ENCODE measurements at regions not wholly inside any gene's neighbourhood (a gene's known extent, or its start where the extent isn't known, plus 50 kb on each side); places are given as distances from the start of the nearest gene placed in this dataset.
"Not testable (repeated sequence)": the region's sequence is repeated elsewhere in the genome, so short reads cannot be mapped to it uniquely, and the experiment has no call there.

GRCh38 chr20:24418731-24419130 is 50.7 kb upstream of the SYNDIG1 start:
- in situ Hi-C loops (cut with MboI; ENCODE audit: low sequenced_read_pairs): no loop called here

- in situ Hi-C loops (cut with MboI; ENCODE audit: low sequenced_read_pairs): no loop called here
These were observed 51.9 kb upstream of the SYNDIG1 start for GRCh38 chr20:24417485-24417884.

- in situ Hi-C loops (cut with MboI; ENCODE audit: low sequenced_read_pairs): not testable (repeated sequence)
These were observed 54.0 kb upstream of the SYNDIG1 start for GRCh38 chr20:24415444-24415843.

- in situ Hi-C loops (cut with MboI; ENCODE audit: low sequenced_read_pairs): no loop called here
These were observed 57.6 kb upstream of the SYNDIG1 start for GRCh38 chr20:24411834-24412216.

GRCh38 chr20:24411003-24411833 is 58.2 kb upstream of the SYNDIG1 start:
- in situ Hi-C loops (cut with MboI; ENCODE audit: low sequenced_read_pairs): no loop called here

- in situ Hi-C loops (cut with MboI; ENCODE audit: low sequenced_read_pairs): no loop called here
These were observed 62.3 kb upstream of the SYNDIG1 start for GRCh38 chr20:24407151-24407550.

- in situ Hi-C loops (cut with MboI; ENCODE audit: low sequenced_read_pairs): no loop called here
These were observed 62.7 kb upstream of the SYNDIG1 start for GRCh38 chr20:24406750-24407149.

GRCh38 chr20:24406251-24406650 is 63.2 kb upstream of the SYNDIG1 start:
- in situ Hi-C loops (cut with MboI; ENCODE audit: low sequenced_read_pairs): no loop called here

- in situ Hi-C loops (cut with MboI; ENCODE audit: low sequenced_read_pairs): no loop called here
These were observed 63.6 kb upstream of the SYNDIG1 start for GRCh38 chr20:24405810-24406209.

GRCh38 chr20:24403406-24403805 is 66.0 kb upstream of the SYNDIG1 start:
- in situ Hi-C loops (cut with MboI; ENCODE audit: low sequenced_read_pairs): no loop called here

GRCh38 chr20:24402188-24402587 is 67.2 kb upstream of the SYNDIG1 start:
- in situ Hi-C loops (cut with MboI; ENCODE audit: low sequenced_read_pairs): no loop called here

- in situ Hi-C loops (cut with MboI; ENCODE audit: low sequenced_read_pairs): no loop called here
These were observed 74.3 kb upstream of the SYNDIG1 start for GRCh38 chr20:24395151-24395550.

GRCh38 chr20:24393903-24394302 is 75.5 kb upstream of the SYNDIG1 start:
- in situ Hi-C loops (cut with MboI; ENCODE audit: low sequenced_read_pairs): no loop called here

GRCh38 chr20:24392612-24393011 is 76.8 kb upstream of the SYNDIG1 start:
- in situ Hi-C loops (cut with MboI; ENCODE audit: low sequenced_read_pairs): no loop called here

- in situ Hi-C loops (cut with MboI; ENCODE audit: low sequenced_read_pairs): no loop called here
These were observed 79.7 kb upstream of the SYNDIG1 start for GRCh38 chr20:24389686-24390085.

- in situ Hi-C loops (cut with MboI; ENCODE audit: low sequenced_read_pairs): no loop called here
These were observed 80.5 kb upstream of the SYNDIG1 start for GRCh38 chr20:24388828-24389380.

GRCh38 chr20:24385547-24385946 is 83.9 kb upstream of the SYNDIG1 start:
- in situ Hi-C loops (cut with MboI; ENCODE audit: low sequenced_read_pairs): no loop called here

- in situ Hi-C loops (cut with MboI; ENCODE audit: low sequenced_read_pairs): no loop called here
These were observed 84.6 kb upstream of the SYNDIG1 start for GRCh38 chr20:24384865-24385264.

- in situ Hi-C loops (cut with MboI; ENCODE audit: low sequenced_read_pairs): no loop called here
These were observed 86.7 kb upstream of the SYNDIG1 start for GRCh38 chr20:24382743-24383142.

- in situ Hi-C loops (cut with MboI; ENCODE audit: low sequenced_read_pairs): no loop called here
These were observed 87.1 kb upstream of the SYNDIG1 start for GRCh38 chr20:24382331-24382730.

GRCh38 chr20:24381886-24382285 is 87.5 kb upstream of the SYNDIG1 start:
- in situ Hi-C loops (cut with MboI; ENCODE audit: low sequenced_read_pairs): no loop called here

- in situ Hi-C loops (cut with MboI; ENCODE audit: low sequenced_read_pairs): no loop called here
These were observed 89.9 kb upstream of the SYNDIG1 start for GRCh38 chr20:24379484-24379927.

Data from HL-60/S4 treated with phorbol 12-myristate 13-acetate at 8.2 ng/mL for 4 days and 3 days (cell line).